Neural cell (in vitro differentiated cells): ENCODE measurements at regions not wholly inside any gene's neighbourhood (a gene's known extent, or its start where the extent isn't known, plus 50 kb on each side); places are given as distances from the start of the nearest gene placed in this dataset.

ENCODE experiments used
- H2AFZ ChIP-seq: fragments of 200-600, 300-800 bp; sonication (generic), shearing (Covaris generic); 2 replicates; pipeline ENCODE4 v1.6.0; 2014; ENCODE audit warnings: low read depth, mild to moderate bottlenecking, antibody characterized with exemption, low read length, moderate library complexity
- H3F3A ChIP-seq: fragments of 200-600 bp; shearing (Covaris generic); 2 replicates; pipeline ENCODE4 v1.6.1; 2016; ENCODE audit warnings: mild to moderate bottlenecking, moderate library complexity, mixed read lengths, antibody characterized with exemption, low read length; ENCODE audit not compliant: insufficient read depth, poor library complexity, severe bottlenecking
- H3K27ac ChIP-seq: fragments of 200-600, 300-800 bp; sonication (generic), shearing (Covaris generic); 2 replicates; pipeline ENCODE4 v1.5.1; 2014; ENCODE audit warnings: mild to moderate bottlenecking, low read length, moderate library complexity
- H3K27me3 ChIP-seq: fragments of 300-800, 200-600 bp; sonication (generic), shearing (Covaris generic); 2 replicates; pipeline ENCODE4 v1.6.0; 2014; ENCODE audit warnings: mild to moderate bottlenecking, low read depth, low read length, moderate library complexity; ENCODE audit not compliant: insufficient read depth
- H3K36me3 ChIP-seq: fragments of 300-800, 200-600 bp; sonication (generic), shearing (Covaris generic); 2 replicates; pipeline ENCODE4 v1.5.1; 2014; ENCODE audit warnings: mild to moderate bottlenecking, antibody characterized with exemption, low read length, moderate library complexity; ENCODE audit not compliant: insufficient read depth
- H3K4me2 ChIP-seq: fragments of 300-800, 200-600 bp; sonication (generic), shearing (Covaris generic); 2 replicates; pipeline ENCODE4 v1.6.0; 2014; ENCODE audit warnings: mild to moderate bottlenecking, low read length
- H3K4me3 ChIP-seq: fragments of 300-800, 200-600 bp; sonication (generic), shearing (Covaris generic); 2 replicates; pipeline ENCODE4 v1.5.1; 2014; ENCODE audit warnings: mild to moderate bottlenecking, low read length, moderate library complexity
- H3K79me2 ChIP-seq: fragments of 200-600 bp; shearing (Covaris generic); replicated peaks from 2 replicates; pipeline ENCODE4 v1.6.0; 2014; ENCODE audit warnings: mild to moderate bottlenecking, low read length, moderate library complexity; ENCODE audit not compliant: insufficient read depth
- H3K9ac ChIP-seq: fragments of 300-800, 200-600 bp; sonication (generic), shearing (Covaris generic); 2 replicates; pipeline ENCODE4 v1.6.1; 2016; ENCODE audit warnings: mild to moderate bottlenecking, low read length, mixed read lengths
- H3K9me2 ChIP-seq: fragments of 200-600 bp; shearing (Covaris generic); 2 replicates; pipeline ENCODE4 v1.6.1; 2016; ENCODE audit warnings: mild to moderate bottlenecking, low read length, mixed read lengths; ENCODE audit not compliant: insufficient read depth
- H3K9me3 ChIP-seq: fragments of 200-600, 300-800 bp; sonication (generic), shearing (Covaris generic); 2 replicates; pipeline ENCODE4 v1.6.1; 2016; ENCODE audit warnings: mild to moderate bottlenecking, mixed run types, low read length, moderate library complexity, mixed read lengths
- H4K20me1 ChIP-seq: fragments of 200-600 bp; shearing (Covaris generic); 2 replicates; pipeline ENCODE4 v1.6.1; 2016; ENCODE audit warnings: mild to moderate bottlenecking, mixed run types; ENCODE audit not compliant: insufficient read depth
- EP300 ChIP-seq: fragments of 450-650 bp; conservative IDR thresholded peaks from 2 replicates; pipeline ENCODE4 v1.6.1; 2014; ENCODE audit warnings: antibody characterized with exemption, mild to moderate bottlenecking, moderate library complexity; ENCODE audit not compliant: poor library complexity, severe bottlenecking
- EZH2 ChIP-seq: fragments of 200-600, 300-800 bp; shearing (Covaris generic), sonication (generic); IDR thresholded peaks from 2 replicates; pipeline ENCODE4 v1.6.1; 2014; ENCODE audit warnings: antibody characterized with exemption, low read length, borderline replicate concordance, mild to moderate bottlenecking; ENCODE audit not compliant: insufficient read depth, poor library complexity, severe bottlenecking
- MXI1 ChIP-seq: fragments of 450-650 bp; conservative IDR thresholded peaks from 2 replicates; pipeline ENCODE4 v1.6.1; 2014; ENCODE audit warnings: antibody characterized with exemption, mild to moderate bottlenecking; ENCODE audit not compliant: poor library complexity, severe bottlenecking
- POLR2AphosphoS5 ChIP-seq: IDR thresholded peaks from 2 replicates; pipeline ENCODE4 v1.6.1; 2012
- RAD21 ChIP-seq: fragments of 450-650 bp; conservative IDR thresholded peaks from 2 replicates; pipeline ENCODE4 v1.6.1; 2014; ENCODE audit warnings: antibody characterized with exemption, mild to moderate bottlenecking, moderate library complexity
- SMC3 ChIP-seq: fragments of 450-650 bp; conservative IDR thresholded peaks from 2 replicates; pipeline ENCODE4 v1.6.1; 2014; ENCODE audit warnings: antibody characterized with exemption, mild to moderate bottlenecking, moderate library complexity; ENCODE audit not compliant: poor library complexity
- TAF1 ChIP-seq: IDR thresholded peaks from 2 replicates; pipeline ENCODE4 v1.6.1; 2012; ENCODE audit warnings: low read depth
- TF ChIP-seq, protein P1 (sequence below): fragments of 450-650 bp; IDR thresholded peaks from 2 replicates; pipeline ENCODE4 v1.5.1; 2014; ENCODE audit warnings: antibody characterized with exemption, mild to moderate bottlenecking, moderate library complexity; ENCODE audit not compliant: poor library complexity, severe bottlenecking
- TF ChIP-seq, protein P2 (sequence below): IDR thresholded peaks from 2 replicates; pipeline ENCODE4 v1.6.1; 2012; ENCODE audit warnings: borderline replicate concordance

DNA sequence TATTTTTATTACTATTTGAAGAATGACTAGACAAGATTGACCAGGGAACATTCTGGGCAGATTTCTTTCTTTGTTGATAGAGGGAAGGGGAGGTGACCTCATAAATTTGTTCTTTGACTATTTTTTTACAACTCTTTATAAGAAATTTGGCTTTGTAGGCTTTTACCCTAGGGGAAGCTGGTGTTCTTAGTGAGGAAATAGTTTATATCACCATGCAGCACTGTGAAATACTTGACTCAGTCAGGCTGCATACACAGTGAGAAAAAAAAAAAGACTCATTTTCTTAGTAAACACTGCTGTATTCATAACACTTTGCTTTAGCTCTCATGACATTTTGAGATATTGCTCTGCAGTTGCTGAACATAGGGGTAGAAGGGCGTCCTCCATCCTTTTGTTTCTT is 336.6 kb upstream of the PIK3R1 start:
- H2AFZ ChIP-seq = no peak overlapping the region
- H3K36me3 ChIP-seq = no peaks in the 10 kb centered on the region
- H3K9me3 ChIP-seq = no peaks in the 10 kb centered on the region
- no peak overlapping the region for H3K9ac ChIP-seq
- no peak overlapping the region for H3K4me3 ChIP-seq
- H3K9me2 ChIP-seq = no peaks in the 10 kb centered on the region
- no peak overlapping the region for H3K4me2 ChIP-seq
- H3K27ac ChIP-seq = no peak overlapping the region
- H3F3A ChIP-seq = no peaks in the 10 kb centered on the region
- no peaks in the 10 kb centered on the region for H4K20me1 ChIP-seq
- no peaks in the 10 kb centered on the region for H3K79me2 ChIP-seq
- TF ChIP-seq MXI1 (no peak), POLR2AphosphoS5 (no peak), RAD21 (no peak), TAF1 (no peak), SMC3 (no peak), EP300 (no peak), EZH2 (no peak)
- TF ChIP-seq, protein P1, sequence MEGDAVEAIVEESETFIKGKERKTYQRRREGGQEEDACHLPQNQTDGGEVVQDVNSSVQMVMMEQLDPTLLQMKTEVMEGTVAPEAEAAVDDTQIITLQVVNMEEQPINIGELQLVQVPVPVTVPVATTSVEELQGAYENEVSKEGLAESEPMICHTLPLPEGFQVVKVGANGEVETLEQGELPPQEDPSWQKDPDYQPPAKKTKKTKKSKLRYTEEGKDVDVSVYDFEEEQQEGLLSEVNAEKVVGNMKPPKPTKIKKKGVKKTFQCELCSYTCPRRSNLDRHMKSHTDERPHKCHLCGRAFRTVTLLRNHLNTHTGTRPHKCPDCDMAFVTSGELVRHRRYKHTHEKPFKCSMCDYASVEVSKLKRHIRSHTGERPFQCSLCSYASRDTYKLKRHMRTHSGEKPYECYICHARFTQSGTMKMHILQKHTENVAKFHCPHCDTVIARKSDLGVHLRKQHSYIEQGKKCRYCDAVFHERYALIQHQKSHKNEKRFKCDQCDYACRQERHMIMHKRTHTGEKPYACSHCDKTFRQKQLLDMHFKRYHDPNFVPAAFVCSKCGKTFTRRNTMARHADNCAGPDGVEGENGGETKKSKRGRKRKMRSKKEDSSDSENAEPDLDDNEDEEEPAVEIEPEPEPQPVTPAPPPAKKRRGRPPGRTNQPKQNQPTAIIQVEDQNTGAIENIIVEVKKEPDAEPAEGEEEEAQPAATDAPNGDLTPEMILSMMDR = no peak
- TF ChIP-seq, protein P2, sequence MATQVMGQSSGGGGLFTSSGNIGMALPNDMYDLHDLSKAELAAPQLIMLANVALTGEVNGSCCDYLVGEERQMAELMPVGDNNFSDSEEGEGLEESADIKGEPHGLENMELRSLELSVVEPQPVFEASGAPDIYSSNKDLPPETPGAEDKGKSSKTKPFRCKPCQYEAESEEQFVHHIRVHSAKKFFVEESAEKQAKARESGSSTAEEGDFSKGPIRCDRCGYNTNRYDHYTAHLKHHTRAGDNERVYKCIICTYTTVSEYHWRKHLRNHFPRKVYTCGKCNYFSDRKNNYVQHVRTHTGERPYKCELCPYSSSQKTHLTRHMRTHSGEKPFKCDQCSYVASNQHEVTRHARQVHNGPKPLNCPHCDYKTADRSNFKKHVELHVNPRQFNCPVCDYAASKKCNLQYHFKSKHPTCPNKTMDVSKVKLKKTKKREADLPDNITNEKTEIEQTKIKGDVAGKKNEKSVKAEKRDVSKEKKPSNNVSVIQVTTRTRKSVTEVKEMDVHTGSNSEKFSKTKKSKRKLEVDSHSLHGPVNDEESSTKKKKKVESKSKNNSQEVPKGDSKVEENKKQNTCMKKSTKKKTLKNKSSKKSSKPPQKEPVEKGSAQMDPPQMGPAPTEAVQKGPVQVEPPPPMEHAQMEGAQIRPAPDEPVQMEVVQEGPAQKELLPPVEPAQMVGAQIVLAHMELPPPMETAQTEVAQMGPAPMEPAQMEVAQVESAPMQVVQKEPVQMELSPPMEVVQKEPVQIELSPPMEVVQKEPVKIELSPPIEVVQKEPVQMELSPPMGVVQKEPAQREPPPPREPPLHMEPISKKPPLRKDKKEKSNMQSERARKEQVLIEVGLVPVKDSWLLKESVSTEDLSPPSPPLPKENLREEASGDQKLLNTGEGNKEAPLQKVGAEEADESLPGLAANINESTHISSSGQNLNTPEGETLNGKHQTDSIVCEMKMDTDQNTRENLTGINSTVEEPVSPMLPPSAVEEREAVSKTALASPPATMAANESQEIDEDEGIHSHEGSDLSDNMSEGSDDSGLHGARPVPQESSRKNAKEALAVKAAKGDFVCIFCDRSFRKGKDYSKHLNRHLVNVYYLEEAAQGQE = no peak
- H3K27me3 ChIP-seq = no peaks in the 10 kb centered on the region

DNA sequence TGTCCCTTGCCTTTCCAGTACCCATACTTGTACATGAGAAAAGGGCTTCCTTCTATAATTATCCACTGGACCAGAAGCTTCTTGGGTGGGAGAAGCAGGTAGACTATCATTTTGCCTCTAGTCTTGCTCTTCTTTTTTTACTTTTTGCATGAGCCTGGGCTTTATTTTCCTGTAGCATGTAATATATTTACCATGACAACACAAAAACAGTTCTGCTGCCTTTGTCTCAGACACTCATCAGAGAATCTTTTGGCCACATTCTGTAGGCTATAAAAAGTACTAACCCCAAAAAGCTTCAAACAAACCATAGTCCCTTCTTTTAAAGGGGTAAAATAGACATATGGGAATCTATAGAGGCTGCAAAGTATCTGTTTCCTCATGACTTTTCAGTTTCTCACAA is 339.2 kb upstream of the PIK3R1 start:
- H3K79me2 ChIP-seq = no peaks in the 10 kb centered on the region
- H3K9ac ChIP-seq = no peak overlapping the region
- no peaks in the 10 kb centered on the region for H3K27me3 ChIP-seq
- H3K27ac ChIP-seq = no peak overlapping the region
- H3K9me2 ChIP-seq = no peaks in the 10 kb centered on the region
- no peak overlapping the region for H2AFZ ChIP-seq
- H3F3A ChIP-seq = no peaks in the 10 kb centered on the region
- H4K20me1 ChIP-seq = no peaks in the 10 kb centered on the region
- no peak for TF ChIP-seq SMC3
- TF ChIP-seq POLR2AphosphoS5 = no peak
- no peak for TF ChIP-seq EP300
- TF ChIP-seq, protein P2 = no peak
- no peak for TF ChIP-seq EZH2
- TF ChIP-seq, protein P1 = no peak
- no peak for TF ChIP-seq MXI1
- no peak for TF ChIP-seq TAF1
- no peak for TF ChIP-seq RAD21
- H3K4me2 ChIP-seq = no peak overlapping the region
- no peaks in the 10 kb centered on the region for H3K9me3 ChIP-seq
- no peak overlapping the region for H3K4me3 ChIP-seq
- H3K36me3 ChIP-seq = no peaks in the 10 kb centered on the region
